WERI-Rb-1 (cell line): ENCODE measurements at regions not wholly inside any gene's neighbourhood (a gene's known extent, or its start where the extent isn't known, plus 50 kb on each side); places are given as distances from the start of the nearest gene placed in this dataset.
A peak's percentile ranks its signal among the peaks of the same experiment; 100 is the strongest.

Experiments used
- DNase-seq: peaks from one replicate; pipeline ENCODE4 v3.0.0-alpha.2; 2020
- H3K27ac ChIP-seq: fragments of 250-450 bp; sonication (Bioruptor Pico); 2 replicates; pipeline ENCODE4 v1.5.1; 2020; ENCODE audit warnings: mild to moderate bottlenecking, moderate library complexity
- H3K27me3 ChIP-seq: fragments of 250-450 bp; sonication (Bioruptor Pico); 2 replicates; pipeline ENCODE4 v1.5.1; 2021; ENCODE audit warnings: mild to moderate bottlenecking, low read depth, moderate library complexity; ENCODE audit not compliant: insufficient read depth, severe bottlenecking
- H3K36me3 ChIP-seq: fragments of 250-450 bp; sonication (Bioruptor Pico); 2 replicates; pipeline ENCODE4 v1.5.1; 2020; ENCODE audit warnings: mild to moderate bottlenecking, moderate library complexity
- H3K4me3 ChIP-seq: 2 replicates; pipeline ENCODE4 v1.5.1; 2011; ENCODE audit warnings: low read depth, mild to moderate bottlenecking, control low read depth, low read length
- H3K9me3 ChIP-seq: fragments of 250-450 bp; sonication (Bioruptor Pico); 2 replicates; pipeline ENCODE4 v1.5.1; 2021; ENCODE audit warnings: mild to moderate bottlenecking, moderate library complexity; ENCODE audit not compliant: severe bottlenecking
- CTCF ChIP-seq: IDR thresholded peaks from 2 replicates; pipeline ENCODE4 v1.5.1; 2011; ENCODE audit warnings: low read depth, mild to moderate bottlenecking, control low read depth, inconsistent platforms, low read length

- Histone ChIP-seq H3K9me3 (no peaks in the 10 kb centered on the region), H3K36me3 (no peaks in the 10 kb centered on the region), H3K27ac (no peak overlapping the region), H3K27me3 (no peaks in the 10 kb centered on the region), H3K4me3 (no peak overlapping the region)
- DNase-seq = no peak
- TF ChIP-seq CTCF = no peak
Observed at GRCh38 chr12:77681726-77682125, 149.0 kb upstream of the NAV3 start.

- no peaks in the 10 kb centered on the region for H3K27me3 ChIP-seq
- no peak for TF ChIP-seq CTCF
- H3K9me3 ChIP-seq = no peaks in the 10 kb centered on the region
- DNase-seq = peak; percentile 32
- H3K27ac ChIP-seq = 0 out of 2 replicates have a peak overlapping the region, but pooled peaks have one; percentile 9
- H3K36me3 ChIP-seq = no peaks in the 10 kb centered on the region
- H3K4me3 ChIP-seq = no peak overlapping the region
Observed at GRCh38 chr12:77679686-77680085, 151.0 kb upstream of the NAV3 start.

GRCh38 chr12:77678621-77679020, 152.1 kb upstream of the NAV3 start:
- DNase-seq = no peak
- H3K27ac ChIP-seq = peak overlapping the region; percentile 18
- H3K4me3 ChIP-seq = no peak overlapping the region
- H3K9me3 ChIP-seq = no peaks in the 10 kb centered on the region
- no peaks in the 10 kb centered on the region for H3K27me3 ChIP-seq
- H3K36me3 ChIP-seq = no peaks in the 10 kb centered on the region
- TF ChIP-seq CTCF = no peak

GRCh38 chr12:77667101-77667500, 163.6 kb upstream of the NAV3 start:
- H3K4me3 ChIP-seq = no peak overlapping the region
- H3K9me3 ChIP-seq = no peaks in the 10 kb centered on the region
- H3K27ac ChIP-seq = no peak overlapping the region
- no peak for TF ChIP-seq CTCF
- no peaks in the 10 kb centered on the region for H3K27me3 ChIP-seq
- DNase-seq = no peak
- no peaks in the 10 kb centered on the region for H3K36me3 ChIP-seq

GRCh38 chr12:77648716-77649115, 182.0 kb upstream of the NAV3 start:
- Histone ChIP-seq H3K27ac (no peak overlapping the region), H3K27me3 (no peaks in the 10 kb centered on the region), H3K4me3 (no peak overlapping the region), H3K36me3 (no peaks in the 10 kb centered on the region), H3K9me3 (no peaks in the 10 kb centered on the region)
- no peak for DNase-seq
- TF ChIP-seq CTCF = no peak

- H3K9me3 ChIP-seq = no peaks in the 10 kb centered on the region
- H3K36me3 ChIP-seq = no peaks in the 10 kb centered on the region
- no peaks in the 10 kb centered on the region for H3K27me3 ChIP-seq
- H3K4me3 ChIP-seq = no peak overlapping the region
- H3K27ac ChIP-seq = no peak overlapping the region
- TF ChIP-seq CTCF = no peak
- DNase-seq = no peak
Observed at GRCh38 chr12:77645966-77646598, 184.6 kb upstream of the NAV3 start.
